Gastrocnemius medialis (tissue), 4 donors: ENCODE measurements at regions not wholly inside any gene's neighbourhood (a gene's known extent, or its start where the extent isn't known, plus 50 kb on each side); places are given as distances from the start of the nearest gene placed in this dataset.

Experiments
- ATAC-seq, 2 donors: fragments of 150-250 bp; one replicate each; pipeline ENCODE4 v1.9.1; 2016
- DNase-seq, 2 donors: peaks; one replicate each; pipeline ENCODE4 v3.0.0-alpha.2; 2019
- H3K27ac ChIP-seq, 4 donors: fragments of 200-600 bp; sonication (generic); 1 replicate in 1 of 4; 2 replicates in 3 of 4; pipeline ENCODE4 v1.5.1; 2016 to 2018; ENCODE audit warnings: mild to moderate bottlenecking in 2 of 4, moderate library complexity in 1 of 4
- H3K27me3 ChIP-seq, 3 donors: fragments of 200-600 bp; sonication (generic) in 2 of 3; 1 replicate in 1 of 3; 2 replicates in 2 of 3; pipeline versions ENCODE4 v1.5.1 to v1.6.0; 2016 to 2019; ENCODE audit warnings: mild to moderate bottlenecking in 1 of 3, moderate library complexity in 1 of 3
- H3K36me3 ChIP-seq, 2 donors: fragments of 200-600 bp; sonication (generic) in 1 of 2; one replicate each; pipeline ENCODE4 v1.5.1; 2017 to 2018
- H3K4me1 ChIP-seq, 2 donors: fragments of 200-600 bp; sonication (generic) in 1 of 2; one replicate each; pipeline ENCODE4 v1.5.1; 2016 to 2017; ENCODE audit warnings: mild to moderate bottlenecking in 2 of 2
- H3K4me3 ChIP-seq, 4 donors: fragments of 200-600 bp; sonication (generic) in 3 of 4; 1 replicate in 1 of 4; 2 replicates in 3 of 4; pipeline ENCODE4 v1.5.1; 2016 to 2019; ENCODE audit warnings: mild to moderate bottlenecking in 2 of 4
- H3K9me3 ChIP-seq, 3 donors: fragments of 200-600 bp; sonication (generic) in 2 of 3; 1 replicate in 1 of 3; 2 replicates in 2 of 3; pipeline ENCODE4 v1.5.1; 2016 to 2019
- CTCF ChIP-seq, 5 experiments: fragments of 450-650 bp in 3 of 5; fragments of 200-600 bp in 2 of 5; sonication (generic) in 2 of 5; IDR thresholded peaks in 4 of 5; conservative IDR thresholded peaks in 1 of 5; 1 replicate in 4 of 5; 2 replicates in 1 of 5; pipeline ENCODE4 v1.5.1; 2016 to 2019; ENCODE audit warnings: antibody characterized with exemption in 5 of 5, mild to moderate bottlenecking in 3 of 5, moderate library complexity in 3 of 5
- POLR2A ChIP-seq, 2 donors: fragments of 450-650 bp; IDR thresholded peaks; one replicate each; pipeline ENCODE4 v1.6.1; 2017; ENCODE audit warnings: antibody characterized with exemption in 2 of 2, mild to moderate bottlenecking in 2 of 2, moderate library complexity in 2 of 2
- in situ Hi-C, 4 donors: fragments of 200-750 bp; cut with MboI; loops; one replicate each; pipeline versions ENCODE4 v1.15.0 to v1.8.0; 2017; ENCODE audit warnings: low sequenced_read_pairs in 4 of 4
- intact Hi-C: fragments of 100-400 bp; cut with DNase I; formaldehyde crosslinking; loops from one replicate; pipeline ENCODE4 v1.15.1; 2023; ENCODE audit warnings: low total_unique reads

GRCh38 chr2:239905884-239906654 is 119.1 kb downstream of the NDUFA10 start:
- intact Hi-C loops: no loop called here
- no peaks in the 10 kb centered on the region for H3K27me3 ChIP-seq
- H3K9me3 ChIP-seq: no peaks in the 10 kb centered on the region
- H3K4me1 ChIP-seq: no peaks in the 10 kb centered on the region
- TF ChIP-seq CTCF (IDR thresholded peaks at IDR 0.05 in 4 of 5, conservative IDR thresholded peaks at IDR 0.05 in 1 of 5) (no peak), POLR2A (IDR thresholded peaks at IDR 0.05) (no peak)
- no peak for DNase-seq
- no peaks in the 10 kb centered on the region for H3K36me3 ChIP-seq
- H3K27ac ChIP-seq: no peak overlapping the region
- in situ Hi-C loops: no loop called here
- ATAC-seq: no peak
- no peak overlapping the region for H3K4me3 ChIP-seq

- intact Hi-C loops: no loop called here
- no peak overlapping the region for H3K27ac ChIP-seq
- no peaks in the 10 kb centered on the region for H3K27me3 ChIP-seq
- no peak for DNase-seq
- no peak for TF ChIP-seq POLR2A (IDR thresholded peaks at IDR 0.05)
- no peak for TF ChIP-seq CTCF (IDR thresholded peaks at IDR 0.05 in 4 of 5, conservative IDR thresholded peaks at IDR 0.05 in 1 of 5)
- no peaks in the 10 kb centered on the region for H3K4me1 ChIP-seq
- no peak for ATAC-seq
- H3K36me3 ChIP-seq: no peaks in the 10 kb centered on the region
- in situ Hi-C loops: no loop called here
- H3K9me3 ChIP-seq: no peaks in the 10 kb centered on the region
- H3K4me3 ChIP-seq: no peak overlapping the region
Measured at GRCh38 chr2:239905306-239905705, 119.8 kb downstream of the NDUFA10 start.

- in situ Hi-C loops (no loop called here), intact Hi-C loops (no loop called here)
- no peaks in the 10 kb centered on the region for H3K4me1 ChIP-seq
- DNase-seq (no peak), ATAC-seq (no peak)
- H3K27me3 ChIP-seq: no peaks in the 10 kb centered on the region
- no peak overlapping the region for H3K4me3 ChIP-seq
- no peak overlapping the region for H3K27ac ChIP-seq
- H3K9me3 ChIP-seq: no peaks in the 10 kb centered on the region
- H3K36me3 ChIP-seq: no peaks in the 10 kb centered on the region
- TF ChIP-seq CTCF (IDR thresholded peaks at IDR 0.05 in 4 of 5, conservative IDR thresholded peaks at IDR 0.05 in 1 of 5) (no peak), POLR2A (IDR thresholded peaks at IDR 0.05) (no peak)
Measured at GRCh38 chr2:239904496-239904895, 120.6 kb downstream of the NDUFA10 start.

- Histone ChIP-seq H3K9me3 (no peaks in the 10 kb centered on the region), H3K4me3 (no peak overlapping the region), H3K4me1 (no peaks in the 10 kb centered on the region), H3K27ac (no peak overlapping the region), H3K36me3 (no peaks in the 10 kb centered on the region), H3K27me3 (no peaks in the 10 kb centered on the region)
- DNase-seq (no peak), ATAC-seq (no peak)
- in situ Hi-C loops (no loop called here), intact Hi-C loops (no loop called here)
- TF ChIP-seq POLR2A (IDR thresholded peaks at IDR 0.05) (no peak), CTCF (IDR thresholded peaks at IDR 0.05 in 4 of 5, conservative IDR thresholded peaks at IDR 0.05 in 1 of 5) (no peak)
Measured at GRCh38 chr2:239903803-239904202, 121.3 kb downstream of the NDUFA10 start.

GRCh38 chr2:239903210-239903609 is 121.9 kb downstream of the NDUFA10 start:
- no peaks in the 10 kb centered on the region for H3K27me3 ChIP-seq
- intact Hi-C loops (no loop called here), in situ Hi-C loops (no loop called here)
- H3K27ac ChIP-seq: no peak overlapping the region
- no peaks in the 10 kb centered on the region for H3K4me1 ChIP-seq
- H3K4me3 ChIP-seq: no peak overlapping the region
- DNase-seq (no peak), ATAC-seq (no peak)
- TF ChIP-seq CTCF (IDR thresholded peaks at IDR 0.05 in 4 of 5, conservative IDR thresholded peaks at IDR 0.05 in 1 of 5): no peak
- TF ChIP-seq POLR2A (IDR thresholded peaks at IDR 0.05): no peak
- no peaks in the 10 kb centered on the region for H3K36me3 ChIP-seq
- no peaks in the 10 kb centered on the region for H3K9me3 ChIP-seq
